Peyer's patch (tissue), 4 donors: ENCODE measurements at regions not wholly inside any gene's neighbourhood (a gene's known extent, or its start where the extent isn't known, plus 50 kb on each side); places are given as distances from the start of the nearest gene placed in this dataset.

Source experiments
- POLR2A ChIP-seq, 2 donors: fragments of 450-650 bp; IDR thresholded peaks; one replicate each; pipeline ENCODE4 v1.5.1; 2017; ENCODE audit warnings: antibody characterized with exemption in 2 of 2, mild to moderate bottlenecking in 2 of 2, moderate library complexity in 2 of 2
- TF ChIP-seq, protein P1 (sequence below), 6 experiments: fragments of 450-650 bp in 4 of 6; fragments of 200-600 bp in 2 of 6; sonication (generic) in 1 of 6; IDR thresholded peaks; one replicate each; pipeline ENCODE4 v1.5.1; 2017 to 2019; ENCODE audit warnings: antibody characterized with exemption in 6 of 6, mild to moderate bottlenecking in 3 of 6, moderate library complexity in 1 of 6

DNA sequence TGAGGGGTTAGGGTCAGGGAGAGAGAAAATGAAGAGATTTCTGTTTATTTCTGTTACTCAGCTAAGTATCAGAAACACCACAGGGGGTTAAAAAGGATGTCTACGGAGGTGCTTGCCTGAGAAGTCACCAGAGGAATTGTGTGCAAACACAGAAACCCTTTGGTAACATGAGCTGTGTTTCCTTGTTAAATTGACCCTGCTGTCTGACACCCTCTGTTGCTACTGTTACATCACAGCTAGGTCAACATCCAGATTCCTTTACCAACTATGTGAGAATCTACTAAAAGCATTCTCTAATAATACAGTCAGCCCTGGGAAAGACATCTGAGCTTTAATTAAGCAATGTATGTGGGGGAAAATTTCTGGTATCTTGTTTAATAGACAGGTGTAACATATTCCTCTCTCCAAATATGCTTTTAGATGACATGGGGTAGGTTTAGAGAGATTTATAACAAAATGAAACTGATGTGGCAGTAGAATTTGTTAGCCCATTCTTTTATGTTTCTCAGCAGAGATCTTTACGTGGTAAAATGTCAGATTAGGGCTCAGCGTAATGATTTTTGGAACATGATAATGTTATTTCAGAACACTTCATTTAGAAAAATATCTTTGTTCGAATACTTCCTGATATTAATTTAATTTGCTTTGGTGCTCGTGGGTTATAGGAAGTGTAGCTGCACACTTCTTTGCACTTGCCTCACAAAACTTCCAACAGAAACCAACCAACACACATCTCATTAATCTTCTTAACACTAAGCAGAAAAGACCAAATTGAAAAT is 168.0 kb upstream of the AHR start:
- no peak for TF ChIP-seq POLR2A (IDR thresholded peaks at IDR 0.05)
- TF ChIP-seq, protein P1, sequence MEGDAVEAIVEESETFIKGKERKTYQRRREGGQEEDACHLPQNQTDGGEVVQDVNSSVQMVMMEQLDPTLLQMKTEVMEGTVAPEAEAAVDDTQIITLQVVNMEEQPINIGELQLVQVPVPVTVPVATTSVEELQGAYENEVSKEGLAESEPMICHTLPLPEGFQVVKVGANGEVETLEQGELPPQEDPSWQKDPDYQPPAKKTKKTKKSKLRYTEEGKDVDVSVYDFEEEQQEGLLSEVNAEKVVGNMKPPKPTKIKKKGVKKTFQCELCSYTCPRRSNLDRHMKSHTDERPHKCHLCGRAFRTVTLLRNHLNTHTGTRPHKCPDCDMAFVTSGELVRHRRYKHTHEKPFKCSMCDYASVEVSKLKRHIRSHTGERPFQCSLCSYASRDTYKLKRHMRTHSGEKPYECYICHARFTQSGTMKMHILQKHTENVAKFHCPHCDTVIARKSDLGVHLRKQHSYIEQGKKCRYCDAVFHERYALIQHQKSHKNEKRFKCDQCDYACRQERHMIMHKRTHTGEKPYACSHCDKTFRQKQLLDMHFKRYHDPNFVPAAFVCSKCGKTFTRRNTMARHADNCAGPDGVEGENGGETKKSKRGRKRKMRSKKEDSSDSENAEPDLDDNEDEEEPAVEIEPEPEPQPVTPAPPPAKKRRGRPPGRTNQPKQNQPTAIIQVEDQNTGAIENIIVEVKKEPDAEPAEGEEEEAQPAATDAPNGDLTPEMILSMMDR (IDR thresholded peaks at IDR 0.05): no peak
